Coronary artery (tissue), 2 donors: ENCODE measurements at regions not wholly inside any gene's neighbourhood (a gene's known extent, or its start where the extent isn't known, plus 50 kb on each side); places are given as distances from the start of the nearest gene placed in this dataset.

ENCODE experiments used
- DNase-seq: peaks from one replicate; pipeline ENCODE4 v3.0.0-alpha.2; 2017; ENCODE audit warnings: low spot score
- H3K27ac ChIP-seq, 2 donors: fragments of 200-600 bp; sonication (generic); one replicate each; pipeline ENCODE4 v1.5.1; 2016 to 2019
- H3K4me3 ChIP-seq: fragments of 200-600 bp; sonication (generic); 2 replicates; pipeline ENCODE4 v1.5.1; 2016; ENCODE audit warnings: mild to moderate bottlenecking, moderate library complexity
- TF ChIP-seq, protein P1 (sequence below): fragments of 200-600 bp; sonication (generic); IDR thresholded peaks from one replicate; pipeline ENCODE4 v1.5.1; 2019; ENCODE audit warnings: antibody characterized with exemption

DNA sequence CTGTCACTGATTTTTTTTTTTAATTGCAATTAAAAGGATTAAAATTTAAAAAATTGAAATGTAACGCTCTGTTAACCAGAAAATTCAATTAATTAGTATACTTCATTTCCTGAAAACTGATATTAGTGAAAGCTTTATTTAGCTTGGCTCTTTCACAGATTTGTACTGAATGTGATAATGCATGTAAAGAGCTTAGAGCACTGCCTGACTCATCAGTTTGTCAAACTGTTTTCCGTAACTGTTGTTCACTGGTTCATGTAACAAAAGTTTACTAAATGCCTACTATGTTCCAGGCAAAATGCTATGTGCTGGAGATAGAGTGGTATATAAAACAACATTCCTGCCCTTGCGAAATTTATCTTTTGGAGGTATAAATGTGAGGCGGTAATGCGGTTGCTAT, 471.7 kb downstream of the SH2D1A start:
- TF ChIP-seq, protein P1, sequence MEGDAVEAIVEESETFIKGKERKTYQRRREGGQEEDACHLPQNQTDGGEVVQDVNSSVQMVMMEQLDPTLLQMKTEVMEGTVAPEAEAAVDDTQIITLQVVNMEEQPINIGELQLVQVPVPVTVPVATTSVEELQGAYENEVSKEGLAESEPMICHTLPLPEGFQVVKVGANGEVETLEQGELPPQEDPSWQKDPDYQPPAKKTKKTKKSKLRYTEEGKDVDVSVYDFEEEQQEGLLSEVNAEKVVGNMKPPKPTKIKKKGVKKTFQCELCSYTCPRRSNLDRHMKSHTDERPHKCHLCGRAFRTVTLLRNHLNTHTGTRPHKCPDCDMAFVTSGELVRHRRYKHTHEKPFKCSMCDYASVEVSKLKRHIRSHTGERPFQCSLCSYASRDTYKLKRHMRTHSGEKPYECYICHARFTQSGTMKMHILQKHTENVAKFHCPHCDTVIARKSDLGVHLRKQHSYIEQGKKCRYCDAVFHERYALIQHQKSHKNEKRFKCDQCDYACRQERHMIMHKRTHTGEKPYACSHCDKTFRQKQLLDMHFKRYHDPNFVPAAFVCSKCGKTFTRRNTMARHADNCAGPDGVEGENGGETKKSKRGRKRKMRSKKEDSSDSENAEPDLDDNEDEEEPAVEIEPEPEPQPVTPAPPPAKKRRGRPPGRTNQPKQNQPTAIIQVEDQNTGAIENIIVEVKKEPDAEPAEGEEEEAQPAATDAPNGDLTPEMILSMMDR: no peak
- no peak overlapping the region for H3K4me3 ChIP-seq
- DNase-seq: no peak
- H3K27ac ChIP-seq: no peak overlapping the region

DNA sequence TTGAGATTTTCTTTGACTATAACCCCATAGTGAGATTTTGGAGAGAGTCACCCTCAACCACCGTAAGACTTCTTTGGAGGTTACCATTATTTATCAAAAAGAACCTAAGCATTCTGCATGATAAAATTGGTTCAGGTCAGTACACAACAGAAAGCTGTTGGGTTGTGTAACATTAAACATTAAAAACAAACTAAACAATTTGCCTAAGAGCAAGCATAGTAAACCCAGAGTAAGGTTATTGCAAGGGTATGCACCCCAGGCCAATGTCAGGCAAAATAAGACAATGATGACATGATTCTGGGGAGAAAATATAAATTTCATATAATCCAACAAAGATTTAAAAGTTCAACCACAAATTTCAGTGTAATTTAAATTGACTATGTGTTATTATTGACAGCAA, 472.4 kb downstream of the SH2D1A start:
- TF ChIP-seq, protein P1: no peak
- Histone ChIP-seq H3K4me3 (no peak overlapping the region), H3K27ac (no peak overlapping the region)
- no peak for DNase-seq

DNA sequence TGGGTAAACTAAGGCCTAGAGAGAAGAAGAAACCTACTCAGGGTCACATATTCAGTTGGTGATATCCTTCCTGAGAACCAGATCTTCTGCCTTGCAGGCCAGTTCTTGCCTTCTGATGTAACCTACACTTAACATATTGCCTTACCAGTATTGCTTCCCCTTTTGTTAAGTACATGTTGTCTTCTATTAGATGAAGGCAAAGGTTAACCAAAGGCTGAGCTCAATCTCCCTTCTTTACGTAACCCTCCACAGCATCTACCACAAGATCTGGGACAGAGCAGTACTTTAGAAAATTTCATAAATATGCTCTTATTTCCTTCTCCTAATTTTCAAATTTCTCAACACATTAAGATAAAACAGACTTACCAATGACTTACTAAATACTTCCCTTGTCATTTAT, 474.4 kb downstream of the SH2D1A start:
- no peak for DNase-seq
- no peak overlapping the region for H3K27ac ChIP-seq
- H3K4me3 ChIP-seq: no peak overlapping the region
- TF ChIP-seq, protein P1: no peak

DNA sequence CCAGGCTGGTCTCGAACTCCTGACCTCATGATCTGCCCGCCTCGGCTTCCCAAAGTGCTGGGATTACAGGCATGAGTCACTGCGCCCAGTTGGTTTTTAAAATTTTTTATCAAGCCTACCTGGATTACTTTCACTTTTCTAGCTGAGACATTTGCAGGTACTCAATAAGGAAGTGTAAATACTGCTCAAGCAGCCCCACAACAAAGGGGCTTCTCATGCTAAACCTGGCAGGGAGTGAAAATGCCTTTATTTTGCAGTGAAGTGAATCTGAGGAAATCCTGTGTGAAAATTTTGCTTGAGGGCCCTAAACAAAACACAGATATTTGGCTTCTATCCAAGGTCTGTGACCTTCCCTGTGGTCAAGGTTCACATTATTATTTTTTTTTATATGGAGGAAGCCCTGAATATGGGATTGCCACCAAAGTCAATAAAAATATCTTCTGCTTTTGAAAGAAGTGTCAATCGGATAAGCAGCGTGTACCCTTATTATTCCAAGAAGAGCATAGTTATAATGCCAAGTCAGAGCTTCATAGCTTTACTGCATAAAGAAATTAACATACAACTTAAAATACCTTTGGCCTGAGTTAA, 481.0 kb downstream of the SH2D1A start:
- TF ChIP-seq, protein P1: no peak
- Histone ChIP-seq H3K27ac (no peak overlapping the region), H3K4me3 (no peak overlapping the region)
- no peak for DNase-seq

DNA sequence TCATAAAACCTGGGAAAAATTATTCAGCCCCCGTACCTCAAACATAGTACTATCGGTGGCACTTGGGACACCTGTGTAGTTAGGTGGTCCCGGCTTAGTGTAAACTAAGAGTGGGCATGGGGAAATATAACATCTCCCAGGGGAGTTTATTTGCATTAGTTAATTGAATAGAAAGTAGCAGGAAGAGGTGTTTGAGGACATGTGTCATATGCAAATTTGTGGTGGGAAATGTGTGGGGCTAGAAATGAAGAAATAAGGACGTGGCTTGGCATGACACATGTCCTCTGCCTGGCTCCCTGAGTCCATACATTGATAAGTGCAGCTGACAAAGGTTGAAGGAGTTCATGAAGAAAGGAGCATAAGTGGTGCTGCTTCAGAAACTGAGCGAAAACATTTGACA, 483.6 kb downstream of the SH2D1A start:
- TF ChIP-seq, protein P1: no peak
- no peak overlapping the region for H3K27ac ChIP-seq
- H3K4me3 ChIP-seq: no peak overlapping the region
- DNase-seq: no peak

DNA sequence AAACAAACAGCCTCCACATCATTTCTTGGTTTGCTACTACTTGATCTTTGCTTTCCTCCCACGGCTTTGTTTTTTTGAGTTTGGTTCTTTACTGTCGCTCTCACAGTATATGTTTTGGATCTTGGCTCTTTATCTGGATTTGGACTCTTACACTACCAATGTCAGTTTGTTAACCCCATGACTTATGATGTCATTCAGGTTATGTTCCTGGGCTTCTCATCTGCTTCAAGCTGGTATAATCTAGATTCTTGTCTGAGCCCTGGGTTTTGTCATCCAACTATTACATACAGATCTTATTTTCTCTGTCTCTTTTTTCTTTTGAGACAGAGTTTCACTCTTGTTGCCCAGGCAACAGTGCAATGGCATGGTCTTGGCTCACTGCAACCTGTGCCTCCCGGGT, 482.9 kb upstream of the TEX13C start:
- TF ChIP-seq, protein P1: no peak
- no peak for DNase-seq
- H3K4me3 ChIP-seq: no peak overlapping the region
- H3K27ac ChIP-seq: no peak overlapping the region

DNA sequence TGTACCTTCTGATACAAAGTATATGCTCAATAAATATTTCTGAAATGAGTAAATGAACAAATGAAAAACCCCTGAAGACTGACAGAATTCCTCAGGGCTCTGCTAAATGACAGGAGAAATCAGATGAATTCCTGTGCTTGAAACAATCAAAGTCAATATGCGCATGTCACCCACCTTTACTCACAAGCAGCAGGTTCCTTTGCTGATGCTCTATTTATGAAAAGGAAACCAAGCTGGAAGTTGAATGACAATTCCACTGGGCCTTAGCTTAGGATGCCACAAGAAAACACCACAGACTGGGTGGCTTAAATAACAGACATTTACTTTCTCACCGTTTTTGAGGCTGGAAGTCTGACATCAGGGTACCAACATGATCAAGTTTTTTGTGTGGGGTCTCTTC, 477.5 kb upstream of the TEX13C start:
- DNase-seq: no peak
- TF ChIP-seq, protein P1: no peak
- H3K27ac ChIP-seq: no peak overlapping the region
- no peak overlapping the region for H3K4me3 ChIP-seq
